Upper lobe of left lung (tissue), 4 donors: ENCODE measurements at regions not wholly inside any gene's neighbourhood (a gene's known extent, or its start where the extent isn't known, plus 50 kb on each side); places are given as distances from the start of the nearest gene placed in this dataset.

ENCODE experiments used
- POLR2AphosphoS5 ChIP-seq, 2 donors: sonication (generic); formaldehyde crosslinking; IDR thresholded peaks; one replicate each; pipeline ENCODE4 v1.5.1; 2017; ENCODE audit warnings: antibody characterized with exemption in 2 of 2
- TF ChIP-seq, protein P1 (sequence below), 6 experiments: fragments of 450-650 bp in 4 of 6; fragments of 200-600 bp in 2 of 6; sonication (generic) in 2 of 6; IDR thresholded peaks; one replicate each; pipeline ENCODE4 v1.5.1; 2016 to 2019; ENCODE audit warnings: antibody characterized with exemption in 6 of 6

DNA sequence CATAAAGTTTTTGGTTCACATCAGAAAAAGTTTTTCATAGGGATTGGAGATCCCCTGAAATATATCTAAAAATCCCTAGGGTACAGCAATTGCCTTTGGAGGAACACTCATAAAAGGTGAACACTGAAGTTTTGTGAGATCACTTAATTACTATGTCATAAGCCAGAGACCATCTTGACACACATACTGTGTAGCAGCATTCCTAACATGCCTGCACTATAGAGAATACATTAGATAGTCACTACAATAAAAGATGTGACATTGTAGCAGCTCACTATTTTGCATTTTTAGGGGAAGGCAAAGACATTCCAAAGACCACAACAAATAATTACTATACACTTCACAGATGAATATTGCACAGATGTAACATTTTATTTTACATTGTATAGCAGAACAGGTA, 779.9 kb downstream of the KCNT2 start:
- TF ChIP-seq POLR2AphosphoS5 (IDR thresholded peaks at IDR 0.05), result no peak
- TF ChIP-seq, protein P1, sequence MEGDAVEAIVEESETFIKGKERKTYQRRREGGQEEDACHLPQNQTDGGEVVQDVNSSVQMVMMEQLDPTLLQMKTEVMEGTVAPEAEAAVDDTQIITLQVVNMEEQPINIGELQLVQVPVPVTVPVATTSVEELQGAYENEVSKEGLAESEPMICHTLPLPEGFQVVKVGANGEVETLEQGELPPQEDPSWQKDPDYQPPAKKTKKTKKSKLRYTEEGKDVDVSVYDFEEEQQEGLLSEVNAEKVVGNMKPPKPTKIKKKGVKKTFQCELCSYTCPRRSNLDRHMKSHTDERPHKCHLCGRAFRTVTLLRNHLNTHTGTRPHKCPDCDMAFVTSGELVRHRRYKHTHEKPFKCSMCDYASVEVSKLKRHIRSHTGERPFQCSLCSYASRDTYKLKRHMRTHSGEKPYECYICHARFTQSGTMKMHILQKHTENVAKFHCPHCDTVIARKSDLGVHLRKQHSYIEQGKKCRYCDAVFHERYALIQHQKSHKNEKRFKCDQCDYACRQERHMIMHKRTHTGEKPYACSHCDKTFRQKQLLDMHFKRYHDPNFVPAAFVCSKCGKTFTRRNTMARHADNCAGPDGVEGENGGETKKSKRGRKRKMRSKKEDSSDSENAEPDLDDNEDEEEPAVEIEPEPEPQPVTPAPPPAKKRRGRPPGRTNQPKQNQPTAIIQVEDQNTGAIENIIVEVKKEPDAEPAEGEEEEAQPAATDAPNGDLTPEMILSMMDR (IDR thresholded peaks at IDR 0.05), result no peak
